ENCODE measurements at regions not wholly inside any gene's neighbourhood (a gene's known extent, or its start where the extent isn't known, plus 50 kb on each side); places are given as distances from the start of the nearest gene placed in this dataset.

- TF ChIP-seq, protein P1, sequence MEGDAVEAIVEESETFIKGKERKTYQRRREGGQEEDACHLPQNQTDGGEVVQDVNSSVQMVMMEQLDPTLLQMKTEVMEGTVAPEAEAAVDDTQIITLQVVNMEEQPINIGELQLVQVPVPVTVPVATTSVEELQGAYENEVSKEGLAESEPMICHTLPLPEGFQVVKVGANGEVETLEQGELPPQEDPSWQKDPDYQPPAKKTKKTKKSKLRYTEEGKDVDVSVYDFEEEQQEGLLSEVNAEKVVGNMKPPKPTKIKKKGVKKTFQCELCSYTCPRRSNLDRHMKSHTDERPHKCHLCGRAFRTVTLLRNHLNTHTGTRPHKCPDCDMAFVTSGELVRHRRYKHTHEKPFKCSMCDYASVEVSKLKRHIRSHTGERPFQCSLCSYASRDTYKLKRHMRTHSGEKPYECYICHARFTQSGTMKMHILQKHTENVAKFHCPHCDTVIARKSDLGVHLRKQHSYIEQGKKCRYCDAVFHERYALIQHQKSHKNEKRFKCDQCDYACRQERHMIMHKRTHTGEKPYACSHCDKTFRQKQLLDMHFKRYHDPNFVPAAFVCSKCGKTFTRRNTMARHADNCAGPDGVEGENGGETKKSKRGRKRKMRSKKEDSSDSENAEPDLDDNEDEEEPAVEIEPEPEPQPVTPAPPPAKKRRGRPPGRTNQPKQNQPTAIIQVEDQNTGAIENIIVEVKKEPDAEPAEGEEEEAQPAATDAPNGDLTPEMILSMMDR (IDR thresholded peaks at IDR 0.05): no peak
- no peak for TF ChIP-seq POLR2A (IDR thresholded peaks at IDR 0.05)
Observed at GRCh38 chr6:137625808-137626207, 131.6 kb upstream of the OLIG3 start.

Data from heart left ventricle (tissue), 13 donors.